Adipocyte (in vitro differentiated cells): ENCODE measurements at regions not wholly inside any gene's neighbourhood (a gene's known extent, or its start where the extent isn't known, plus 50 kb on each side); places are given as distances from the start of the nearest gene placed in this dataset.
"Not testable (repeated sequence)": the region's sequence is repeated elsewhere in the genome, so short reads cannot be mapped to it uniquely, and the experiment has no call there.

Source experiments
- DNase-seq: peaks from one replicate; pipeline ENCODE4 v3.0.0-alpha.2; 2015; ENCODE audit warnings: low read depth
- H3K27me3 ChIP-seq: replicated peaks from 2 replicates; pipeline ENCODE4 v1.7.0; 2013; ENCODE audit warnings: mild to moderate bottlenecking, low read length, moderate library complexity; ENCODE audit not compliant: control insufficient read depth, insufficient read depth
- H3K36me3 ChIP-seq: 2 replicates; pipeline ENCODE4 v1.7.0; 2013; ENCODE audit warnings: low read length, mild to moderate bottlenecking, moderate library complexity; ENCODE audit not compliant: control insufficient read depth, insufficient read depth, severe bottlenecking
- H3K4me1 ChIP-seq: 2 replicates; pipeline ENCODE4 v1.7.0; 2013; ENCODE audit warnings: mild to moderate bottlenecking, low read length, moderate library complexity; ENCODE audit not compliant: control insufficient read depth, insufficient read depth
- H3K4me3 ChIP-seq: 2 replicates; pipeline ENCODE4 v1.7.0; 2013; ENCODE audit warnings: mild to moderate bottlenecking, low read length, moderate library complexity
- H3K9ac ChIP-seq: 2 replicates; pipeline ENCODE4 v1.7.0; 2013; ENCODE audit warnings: mild to moderate bottlenecking, low read length, moderate library complexity
- H3K9me3 ChIP-seq: 2 replicates; pipeline ENCODE4 v1.7.0; 2013; ENCODE audit warnings: mild to moderate bottlenecking, low read length, moderate library complexity; ENCODE audit not compliant: control insufficient read depth

- Histone ChIP-seq H3K9ac (no peak overlapping the region), H3K9me3 (no peaks in the 10 kb centered on the region), H3K27me3 (no peaks in the 10 kb centered on the region), H3K36me3 (no peaks in the 10 kb centered on the region), H3K4me1 (no peaks in the 10 kb centered on the region), H3K4me3 (no peak overlapping the region)
- DNase-seq, result no peak
Observed at GRCh38 chr5:155562158-155562557, 548.6 kb downstream of the KIF4B start.

DNA sequence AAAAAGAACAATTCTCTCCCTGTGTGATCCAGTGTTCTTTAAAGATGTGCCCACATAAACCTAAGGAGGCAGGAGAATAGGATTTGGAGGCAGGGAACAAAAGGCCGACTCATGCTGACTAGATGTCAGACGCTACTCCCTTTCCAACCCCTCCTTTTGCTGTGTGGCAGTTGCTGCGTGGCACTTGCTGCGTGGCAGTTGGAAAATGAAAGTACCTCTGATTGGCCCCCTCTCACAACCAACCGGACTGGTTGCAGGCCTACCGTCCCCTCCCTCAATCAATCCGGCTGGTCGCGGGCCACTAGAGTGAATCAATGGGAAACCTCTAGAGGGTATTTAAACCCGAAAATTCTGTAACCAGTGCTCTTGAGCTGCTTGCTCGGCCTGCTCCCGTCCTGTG, 551.0 kb downstream of the KIF4B start:
- Histone ChIP-seq H3K36me3 (no peaks in the 10 kb centered on the region), H3K9me3 (peaks cover 3% of the 10 kb centered on the region), H3K4me1 (no peaks in the 10 kb centered on the region), H3K9ac (no peak overlapping the region), H3K27me3 (no peaks in the 10 kb centered on the region), H3K4me3 (no peak overlapping the region)
- no peak for DNase-seq

- Histone ChIP-seq H3K4me1 (no peaks in the 10 kb centered on the region), H3K9me3 (no peaks in the 10 kb centered on the region), H3K9ac (no peak overlapping the region), H3K4me3 (no peak overlapping the region), H3K27me3 (no peaks in the 10 kb centered on the region), H3K36me3 (no peaks in the 10 kb centered on the region)
- DNase-seq, result no peak
Observed at GRCh38 chr5:155575861-155576260, 562.3 kb downstream of the KIF4B start.

DNA sequence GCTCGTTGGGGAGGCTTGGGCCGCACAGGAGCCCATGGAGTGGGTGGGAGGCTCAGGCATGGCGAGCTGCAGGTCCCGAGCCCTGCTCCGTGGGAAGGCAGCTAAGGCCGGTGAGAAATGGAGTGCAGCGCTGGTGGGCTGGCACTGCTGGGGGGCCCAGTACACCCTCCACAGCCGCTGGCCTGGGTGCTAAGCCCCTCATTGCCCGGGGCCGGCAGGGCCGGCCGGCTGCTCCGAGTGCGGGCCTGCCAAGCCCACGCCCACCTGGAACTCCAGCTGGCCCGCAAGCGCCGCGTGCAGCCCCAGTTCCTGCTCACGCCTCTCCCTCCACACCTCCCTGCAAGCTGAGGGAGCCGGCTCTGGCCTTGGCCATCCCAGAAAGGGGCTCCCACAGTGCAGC, 573.3 kb downstream of the KIF4B start:
- not testable (repeated sequence) for DNase-seq

GRCh38 chr5:155587458-155587857, 573.9 kb downstream of the KIF4B start:
- no peaks in the 10 kb centered on the region for H3K27me3 ChIP-seq
- no peaks in the 10 kb centered on the region for H3K4me1 ChIP-seq
- DNase-seq, result no peak
- H3K9ac ChIP-seq, result no peak overlapping the region
- no peaks in the 10 kb centered on the region for H3K36me3 ChIP-seq
- H3K9me3 ChIP-seq, result no peaks in the 10 kb centered on the region
- no peak overlapping the region for H3K4me3 ChIP-seq

More for the DNA sequence above, 573.3 kb downstream of the KIF4B start:
- not testable (repeated sequence) for H3K9ac ChIP-seq, H3K4me1 ChIP-seq, H3K36me3 ChIP-seq, H3K9me3 ChIP-seq, H3K4me3 ChIP-seq, H3K27me3 ChIP-seq

- Histone ChIP-seq H3K27me3 (no peaks in the 10 kb centered on the region), H3K9me3 (no peaks in the 10 kb centered on the region), H3K36me3 (no peaks in the 10 kb centered on the region), H3K9ac (no peak overlapping the region), H3K4me1 (no peaks in the 10 kb centered on the region), H3K4me3 (no peak overlapping the region)
- no peak for DNase-seq
Observed at GRCh38 chr5:155591273-155591672, 577.7 kb downstream of the KIF4B start.

GRCh38 chr5:155594270-155594669, 580.7 kb downstream of the KIF4B start:
- no peak overlapping the region for H3K4me3 ChIP-seq
- no peaks in the 10 kb centered on the region for H3K36me3 ChIP-seq
- no peaks in the 10 kb centered on the region for H3K4me1 ChIP-seq
- no peaks in the 10 kb centered on the region for H3K9me3 ChIP-seq
- DNase-seq, result no peak
- H3K27me3 ChIP-seq, result no peaks in the 10 kb centered on the region
- H3K9ac ChIP-seq, result no peak overlapping the region

DNA sequence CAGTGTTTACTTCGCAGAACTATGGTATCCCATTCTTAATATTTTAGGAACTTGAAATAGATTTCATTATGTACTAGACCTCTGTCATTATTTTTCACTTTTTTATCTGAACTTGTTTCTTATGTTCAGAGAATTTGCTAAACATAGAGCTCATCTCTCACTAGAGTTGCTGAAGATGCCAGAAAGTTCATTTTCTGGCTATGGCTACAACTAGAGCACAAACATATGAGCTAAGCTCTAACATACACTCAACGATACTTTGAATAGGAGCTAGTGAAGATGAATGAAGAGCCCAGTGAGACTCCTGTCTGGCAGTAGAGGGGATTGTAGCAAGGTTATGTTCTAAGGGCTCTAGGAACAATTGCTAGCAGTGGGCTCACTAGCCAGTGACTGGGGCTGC, 582.2 kb downstream of the KIF4B start:
- no peaks in the 10 kb centered on the region for H3K36me3 ChIP-seq
- H3K9ac ChIP-seq, result no peak overlapping the region
- no peaks in the 10 kb centered on the region for H3K4me1 ChIP-seq
- DNase-seq, result no peak
- H3K27me3 ChIP-seq, result no peaks in the 10 kb centered on the region
- no peaks in the 10 kb centered on the region for H3K9me3 ChIP-seq
- H3K4me3 ChIP-seq, result no peak overlapping the region

DNA sequence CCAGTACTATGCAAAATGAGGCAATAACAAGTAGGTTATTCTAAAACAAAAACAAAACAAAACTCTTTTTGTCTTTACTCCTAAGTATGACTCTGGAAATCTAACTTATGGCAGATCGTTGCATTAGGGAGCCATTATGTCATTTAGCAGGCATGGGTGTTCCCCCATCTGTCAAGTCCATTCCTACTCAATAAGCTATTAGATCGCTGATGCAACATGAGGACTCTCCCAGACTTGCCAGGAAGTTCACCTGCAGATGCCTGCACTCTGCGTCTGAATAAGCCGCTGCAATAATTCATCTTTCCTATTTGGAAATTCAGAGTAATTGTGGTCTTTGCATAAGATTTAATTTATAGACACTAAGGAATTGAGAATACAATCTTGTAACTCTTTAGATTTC, 585.0 kb downstream of the KIF4B start:
- DNase-seq, result no peak
- Histone ChIP-seq H3K9ac (no peak overlapping the region), H3K9me3 (no peaks in the 10 kb centered on the region), H3K36me3 (no peaks in the 10 kb centered on the region), H3K4me3 (no peak overlapping the region), H3K27me3 (no peaks in the 10 kb centered on the region), H3K4me1 (no peaks in the 10 kb centered on the region)

DNA sequence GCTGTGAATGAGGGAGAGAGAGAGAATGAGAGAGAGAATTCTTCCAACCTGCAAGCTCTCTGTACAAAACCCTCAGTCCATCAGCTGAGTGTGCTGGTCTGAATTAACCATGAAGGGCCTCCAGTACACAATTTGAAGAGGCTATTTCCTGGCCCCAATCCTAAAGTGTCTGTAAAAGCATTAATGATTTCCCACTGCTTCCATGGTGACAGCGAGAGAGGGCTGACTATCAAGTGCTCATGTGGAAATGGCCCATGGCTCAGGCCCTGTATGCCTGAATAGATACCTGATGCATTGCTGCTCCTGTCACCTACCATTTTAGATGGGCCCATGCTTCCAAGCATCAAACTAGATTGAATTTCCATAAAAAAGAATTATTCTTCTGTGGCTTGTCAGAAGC, 592.4 kb downstream of the KIF4B start:
- no peaks in the 10 kb centered on the region for H3K36me3 ChIP-seq
- H3K9me3 ChIP-seq, result no peaks in the 10 kb centered on the region
- H3K9ac ChIP-seq, result no peak overlapping the region
- no peak for DNase-seq
- no peaks in the 10 kb centered on the region for H3K4me1 ChIP-seq
- no peak overlapping the region for H3K4me3 ChIP-seq
- no peaks in the 10 kb centered on the region for H3K27me3 ChIP-seq

GRCh38 chr5:155616779-155617392, 603.3 kb downstream of the KIF4B start:
- H3K9ac ChIP-seq, result no peak overlapping the region
- no peaks in the 10 kb centered on the region for H3K9me3 ChIP-seq
- peak; percentile 54 for DNase-seq
- H3K4me3 ChIP-seq, result no peak overlapping the region
- no peaks in the 10 kb centered on the region for H3K36me3 ChIP-seq
- no peaks in the 10 kb centered on the region for H3K4me1 ChIP-seq
- peaks cover 9% of the 10 kb centered on the region for H3K27me3 ChIP-seq

- Histone ChIP-seq H3K9me3 (no peaks in the 10 kb centered on the region), H3K4me1 (no peaks in the 10 kb centered on the region), H3K27me3 (peaks cover 9% of the 10 kb centered on the region), H3K9ac (no peak overlapping the region), H3K4me3 (no peak overlapping the region), H3K36me3 (no peaks in the 10 kb centered on the region)
- DNase-seq, result no peak
Observed at GRCh38 chr5:155619688-155620087, 606.1 kb downstream of the KIF4B start.
